H1 (cell line): ENCODE measurements at regions not wholly inside any gene's neighbourhood (a gene's known extent, or its start where the extent isn't known, plus 50 kb on each side); places are given as distances from the start of the nearest gene placed in this dataset.

Experiments used
- CTCF ChIA-PET: fragments of 300-600 bp; sonication (Branson Sonifier 250); formaldehyde crosslinking; loops from one replicate; lab custom pipeline; 2021; ENCODE audit not compliant: partially characterized antibody; lab: Charles Lee
- POLR2A ChIA-PET: fragments of 300-600 bp; sonication (Branson Sonifier 250); formaldehyde crosslinking; loops from one replicate; lab custom pipeline; 2021; ENCODE audit warnings: inconsistent platforms; ENCODE audit not compliant: partially characterized antibody; lab: Charles Lee
- DNase-seq, 2 experiments: peaks; one replicate each; pipeline versions ENCODE4 v3.0.0 to v3.0.0-alpha.2; 2010 to 2022; ENCODE audit warnings: low spot score in 2 of 2, low read depth in 1 of 2, mixed read lengths in 1 of 2
- FAIRE-seq: peaks from 2 replicates; lab custom pipeline; 2011; peaks lifted over from hg19 to GRCh38; lab: Jason Lieb, UNC
- H2AFZ ChIP-seq: 2 replicates; pipeline ENCODE4 v1.8.1; 2012; ENCODE audit warnings: low read length, inconsistent platforms
- H2AK5ac ChIP-seq: 2 replicates; pipeline ENCODE4 v1.6.1; 2013; ENCODE audit warnings: low read depth, low read length
- H2BK120ac ChIP-seq: replicated peaks from 2 replicates; pipeline ENCODE3; 2013; ENCODE audit warnings: low read depth, low read length, inconsistent platforms
- H2BK12ac ChIP-seq: 2 replicates; pipeline ENCODE4 v1.6.1; 2013; ENCODE audit warnings: low read depth, low read length
- H2BK15ac ChIP-seq: 2 replicates; pipeline ENCODE4 v1.6.1; 2013; ENCODE audit warnings: low read length
- H2BK20ac ChIP-seq: 2 replicates; pipeline ENCODE4 v1.6.1; 2013; ENCODE audit warnings: low read length
- H2BK5ac ChIP-seq: 2 replicates; pipeline ENCODE4 v1.6.1; 2013; ENCODE audit warnings: low read depth, low read length
- H3K14ac ChIP-seq: 2 replicates; pipeline ENCODE4 v1.6.1; 2013; ENCODE audit warnings: inconsistent platforms; ENCODE audit not compliant: insufficient read length
- H3K18ac ChIP-seq: 2 replicates; pipeline ENCODE4 v1.6.1; 2013; ENCODE audit warnings: low read length; ENCODE audit errors: extremely low read depth
- H3K23ac ChIP-seq: 2 replicates; pipeline ENCODE4 v1.6.1; 2013; ENCODE audit warnings: inconsistent platforms; ENCODE audit not compliant: insufficient read length
- H3K23me2 ChIP-seq: 2 replicates; pipeline ENCODE4 v1.6.1; 2013; ENCODE audit warnings: low read depth, low read length
- H3K27ac ChIP-seq: 2 replicates; pipeline ENCODE4 v1.6.1; 2011; ENCODE audit warnings: low read depth, low read length, inconsistent platforms
- H3K27me3 ChIP-seq, 4 experiments: replicated peaks in 1 of 4; 1 replicate in 1 of 4; 2 replicates in 3 of 4; pipeline versions ENCODE4 v1.6.1 to v1.8.1; 2011 to 2013; ENCODE audit warnings: low read length in 3 of 4, mild to moderate bottlenecking in 3 of 4, inconsistent platforms in 2 of 4, mixed read lengths in 2 of 4, moderate library complexity in 1 of 4; ENCODE audit not compliant: control insufficient read depth in 3 of 4, insufficient read depth in 3 of 4; ENCODE audit errors: extremely low read depth in 1 of 4
- H3K36me3 ChIP-seq, 4 experiments: 2 replicates each; pipeline versions ENCODE4 v1.6.1 to v1.8.1; 2011 to 2013; ENCODE audit warnings: mild to moderate bottlenecking in 4 of 4, low read length in 3 of 4, moderate library complexity in 2 of 4, control low read depth in 1 of 4, inconsistent platforms in 1 of 4; ENCODE audit not compliant: insufficient read depth in 4 of 4, control insufficient read depth in 2 of 4
- H3K4ac ChIP-seq: replicated peaks from 2 replicates; pipeline ENCODE3; 2013; ENCODE audit warnings: low read length, low read depth, mixed read lengths, inconsistent platforms; ENCODE audit not compliant: insufficient read length
- H3K4me1 ChIP-seq, 4 experiments: replicated peaks in 1 of 4; 1 replicate in 1 of 4; 2 replicates in 3 of 4; pipeline versions ENCODE4 v1.6.1 to v1.8.1; 2011 to 2013; ENCODE audit warnings: low read length in 3 of 4, inconsistent platforms in 2 of 4, mixed read lengths in 1 of 4; ENCODE audit not compliant: insufficient read depth in 4 of 4, control insufficient read depth in 3 of 4
- H3K4me2 ChIP-seq, 2 experiments: 2 replicates each; pipeline versions ENCODE4 v1.6.1 to v1.8.1; 2011 to 2013; ENCODE audit warnings: low read depth in 2 of 2, low read length in 2 of 2, control low read depth in 1 of 2, inconsistent platforms in 1 of 2, mild to moderate bottlenecking in 1 of 2; ENCODE audit not compliant: insufficient read depth in 1 of 2
- H3K4me3 ChIP-seq, 4 experiments: fragments of 200-600, 300-600 bp in 1 of 4; sonication (generic), shearing (Covaris generic), sonication (Bioruptor Twin) in 1 of 4; 2 replicates each; pipeline versions ENCODE4 v1.5.1 to v1.8.1; 2011 to 2016; ENCODE audit warnings: low read length in 4 of 4, low read depth in 3 of 4, control low read depth in 2 of 4, inconsistent platforms in 2 of 4, mild to moderate bottlenecking in 2 of 4, mixed read lengths in 1 of 4, moderate library complexity in 1 of 4; ENCODE audit not compliant: insufficient read depth in 2 of 4; ENCODE audit errors: extremely low read depth in 1 of 4
- H3K56ac ChIP-seq: replicated peaks from 2 replicates; pipeline ENCODE3; 2013; ENCODE audit warnings: low read depth, mild to moderate bottlenecking, mixed read lengths, low read length, inconsistent platforms; ENCODE audit not compliant: insufficient read length
- H3K79me1 ChIP-seq: 2 replicates; pipeline ENCODE4 v1.6.1; 2013; ENCODE audit warnings: low read depth, low read length, control low read depth
- H3K79me2 ChIP-seq, 2 experiments: 2 replicates each; pipeline versions ENCODE4 v1.6.1 to v1.8.1; 2012 to 2013; ENCODE audit warnings: low read length in 2 of 2, mild to moderate bottlenecking in 2 of 2, inconsistent platforms in 1 of 2; ENCODE audit not compliant: insufficient read depth in 2 of 2, control insufficient read depth in 1 of 2
- H3K9ac ChIP-seq, 4 experiments: replicated peaks in 1 of 4; 1 replicate in 1 of 4; 2 replicates in 3 of 4; pipeline versions ENCODE4 v1.6.1 to v1.8.1; 2011 to 2013; ENCODE audit warnings: low read depth in 3 of 4, low read length in 3 of 4, control low read depth in 2 of 4, mild to moderate bottlenecking in 2 of 4, moderate library complexity in 2 of 4, inconsistent platforms in 1 of 4; ENCODE audit errors: extremely low read depth in 1 of 4
- H3K9me3 ChIP-seq, 2 experiments: 2 replicates each; pipeline versions ENCODE4 v1.6.1 to v1.8.1; 2012 to 2013; ENCODE audit warnings: mild to moderate bottlenecking in 2 of 2, moderate library complexity in 2 of 2, control low read depth in 1 of 2, inconsistent platforms in 1 of 2, low read depth in 1 of 2, low read length in 1 of 2, mixed read lengths in 1 of 2; ENCODE audit not compliant: insufficient read depth in 2 of 2
- H4K20me1 ChIP-seq, 2 experiments: replicated peaks in 1 of 2; 2 replicates each; pipeline versions ENCODE3 to v1.8.1; 2011 to 2013; ENCODE audit warnings: inconsistent platforms in 2 of 2, low read length in 2 of 2, mild to moderate bottlenecking in 1 of 2; ENCODE audit not compliant: insufficient read depth in 2 of 2, control insufficient read depth in 1 of 2
- H4K5ac ChIP-seq: 2 replicates; pipeline ENCODE4 v1.6.1; 2013; ENCODE audit warnings: low read length, low read depth, mixed read lengths, inconsistent platforms; ENCODE audit not compliant: insufficient read length
- H4K8ac ChIP-seq: 2 replicates; pipeline ENCODE4 v1.8.0; 2013; ENCODE audit warnings: mild to moderate bottlenecking, moderate library complexity, low read length, inconsistent platforms; ENCODE audit not compliant: insufficient read depth; ENCODE audit errors: extremely low read depth
- H4K91ac ChIP-seq: replicated peaks from 2 replicates; pipeline ENCODE3; 2013; ENCODE audit warnings: low read length, mixed read lengths, inconsistent platforms; ENCODE audit not compliant: insufficient read length
- ATF2 ChIP-seq: IDR thresholded peaks from 2 replicates; pipeline ENCODE4 v1.6.1; 2012; ENCODE audit warnings: low read length, inconsistent platforms
- BCL11A ChIP-seq, 2 experiments: IDR thresholded peaks; one replicate each; pipeline ENCODE4 v1.6.1; 2011; ENCODE audit warnings: low read depth in 2 of 2, low read length in 2 of 2, mild to moderate bottlenecking in 2 of 2
- CBX8 ChIP-seq: fragments of 300-800, 300-1000 bp; sonication (generic); IDR thresholded peaks from 2 replicates; pipeline ENCODE4 v1.7.1; 2016; ENCODE audit warnings: low read depth, low read length, borderline replicate concordance
- CEBPB ChIP-seq: IDR thresholded peaks from 2 replicates; pipeline ENCODE4 v1.6.1; 2012; ENCODE audit warnings: low read depth, low read length
- JUN ChIP-seq: IDR thresholded peaks from 2 replicates; pipeline ENCODE4 v1.6.1; 2011; ENCODE audit warnings: low read depth, mild to moderate bottlenecking, improper control_type of control experiment, low read length
- KDM1A ChIP-seq: fragments of 200-600, 300-600 bp; sonication (generic); IDR thresholded peaks from 2 replicates; pipeline ENCODE4 v1.7.1; 2016; ENCODE audit warnings: mild to moderate bottlenecking, low read length, borderline replicate concordance
- MAFK ChIP-seq: IDR thresholded peaks from 2 replicates; pipeline ENCODE4 v1.6.1; 2012; ENCODE audit warnings: low read depth, mild to moderate bottlenecking, improper control_type of control experiment, low read length
- RAD21 ChIP-seq, 2 experiments: IDR thresholded peaks in 1 of 2; conservative IDR thresholded peaks in 1 of 2; 2 replicates each; pipeline ENCODE4 v1.6.1; 2011; ENCODE audit warnings: low read depth in 2 of 2, low read length in 2 of 2, improper control_type of control experiment in 1 of 2, inconsistent platforms in 1 of 2, mild to moderate bottlenecking in 1 of 2, moderate library complexity in 1 of 2
- RXRA ChIP-seq: IDR thresholded peaks from 2 replicates; pipeline ENCODE4 v1.6.1; 2011; ENCODE audit warnings: low read depth, mild to moderate bottlenecking, low read length, moderate library complexity; ENCODE audit not compliant: insufficient read depth
- SIN3A ChIP-seq, 2 experiments: IDR thresholded peaks in 1 of 2; conservative IDR thresholded peaks in 1 of 2; 2 replicates each; pipeline ENCODE4 v1.6.1; 2011 to 2012; ENCODE audit warnings: low read length in 2 of 2, improper control_type of control experiment in 1 of 2, low read depth in 1 of 2, mild to moderate bottlenecking in 1 of 2
- SP1 ChIP-seq: IDR thresholded peaks from 2 replicates; pipeline ENCODE4 v1.6.1; 2011; ENCODE audit warnings: low read depth, low read length
- TEAD4 ChIP-seq: IDR thresholded peaks from 2 replicates; pipeline ENCODE4 v1.6.1; 2012; ENCODE audit warnings: low read depth, low read length, inconsistent platforms, mixed read lengths
- YY1 ChIP-seq: IDR thresholded peaks from 2 replicates; pipeline ENCODE4 v1.6.1; 2011; ENCODE audit warnings: low read depth, mild to moderate bottlenecking, low read length
- WGBS, 2 experiments: shearing (Covaris generic) in 1 of 2; methylation state at CpG; one replicate each; pipeline versions ENCODE4 v1.1.6 to v1.1.7; 2013 to 2015; ENCODE audit warnings: low lambda C conversion rate in 2 of 2, mixed read lengths in 2 of 2, inconsistent platforms in 1 of 2, low coverage in 1 of 2, missing lambda C conversion rate in 1 of 2; ENCODE audit not compliant: insufficient replicate concordance in 2 of 2, insufficient coverage in 1 of 2, insufficient read length in 1 of 2; ENCODE audit errors: extremely low coverage in 1 of 2, missing lambda C conversion rate in 1 of 2; 5-methylcytosine and 5-hydroxymethylcytosine counted together

GRCh38 chr2:199543606-199544172 lies 86.0 kb upstream of the SATB2 start:
- Histone ChIP-seq H4K8ac (no peak overlapping the region), H3K23ac (no peak overlapping the region), H2BK5ac (no peak overlapping the region), H3K27ac (no peak overlapping the region), H3K4me2 (no peak overlapping the region), H4K20me1 (no peaks in the 10 kb centered on the region), H3K56ac (no peak overlapping the region), H3K79me2 (no peaks in the 10 kb centered on the region), H3K4me1 (no peaks in the 10 kb centered on the region), H3K18ac (no peak overlapping the region), H2BK12ac (no peak overlapping the region), H4K91ac (no peak overlapping the region), H3K9ac (no peak overlapping the region), H4K5ac (no peak overlapping the region), H3K27me3 (no peaks in the 10 kb centered on the region), H3K79me1 (no peaks in the 10 kb centered on the region), H2BK15ac (no peak overlapping the region), H3K36me3 (no peaks in the 10 kb centered on the region), H2AFZ (no peak overlapping the region), H2AK5ac (no peak overlapping the region), H2BK120ac (peak overlapping the region; percentile 14), H2BK20ac (no peak overlapping the region), H3K4ac (no peak overlapping the region), H3K23me2 (no peaks in the 10 kb centered on the region), H3K4me3 (no peak overlapping the region), H3K9me3 (no peaks in the 10 kb centered on the region), H3K14ac (no peak overlapping the region)
- WGBS, 2 experiments = 95% methylated on average over 4 of the region's 4 CpGs; no CpG with 5 or more reads in 1 of the 2 experiments
- POLR2A ChIA-PET = no interaction called here
- CTCF ChIA-PET = interaction anchor here (0.6 to 0.8 kb wide), 2 partner anchors 162 to 177 kb away, joined by 3 to 4 read pairs; no protein-coding TSS in a partner anchor
- DNase-seq = no peak
- no peak for FAIRE-seq
- TF ChIP-seq RXRA (no peak), BCL11A (IDR thresholded peaks at IDR 0.05; ENCODE audit: low read depth in 2 of 2, low read length in 2 of 2) (no peak), SP1 (no peak), CBX8 (no peak), YY1 (no peak), ATF2 (no peak), RAD21 (IDR thresholded peaks at IDR 0.05 in 1 of 2, conservative IDR thresholded peaks at IDR 0.05 in 1 of 2; ENCODE audit: low read depth in 2 of 2, low read length in 2 of 2) (no peak), JUN (no peak), CEBPB (no peak), TEAD4 (no peak), SIN3A (conservative IDR thresholded peaks at IDR 0.05 in 1 of 2, IDR thresholded peaks at IDR 0.05 in 1 of 2; ENCODE audit: low read depth in 1 of 2, low read length in 2 of 2) (no peak), MAFK (no peak), KDM1A (no peak)
